IMR-90 (cell line): ENCODE measurements at regions not wholly inside any gene's neighbourhood (a gene's known extent, or its start where the extent isn't known, plus 50 kb on each side); places are given as distances from the start of the nearest gene placed in this dataset.

Experiments
- ATAC-seq: fragments of 200-7000 bp; cut with Tn5 transposase; 2 replicates; pipeline ENCODE4 v1.9.1; 2020; ENCODE audit warnings: low read depth, mild to moderate bottlenecking, moderate library complexity
- BruUV-seq: library from RNA; stranded (reverse); fragments of 400-500 nt; replicated peaks from 2 replicates; lab custom pipeline; 2021; lab: Mats Ljungman, UMichigan
- CTCF ChIA-PET: fragments of 300-600 bp; formaldehyde crosslinking; extraction: SDS; loops from one replicate; lab custom pipeline; 2021; ENCODE audit warnings: antibody characterized with exemption; lab: Yijun Ruan, JAX
- POLR2A ChIA-PET: fragments of 300-600 bp; sonication (Branson Sonifier 250); formaldehyde crosslinking; loops from one replicate; lab custom pipeline; 2022; ENCODE audit warnings: antibody characterized with exemption; ENCODE audit not compliant: unreplicated experiment; lab: Charles Lee
- DNase-seq: peaks from one replicate; pipeline ENCODE4 v3.0.0; 2013
- H2AFZ ChIP-seq: replicated peaks from 2 replicates; pipeline ENCODE3; 2013; ENCODE audit warnings: low read length, mild to moderate bottlenecking; ENCODE audit not compliant: poor library complexity
- H2AK5ac ChIP-seq: 2 replicates; pipeline ENCODE4 v1.6.1; 2013; ENCODE audit warnings: low read depth, low read length, inconsistent platforms
- H2AK9ac ChIP-seq: replicated peaks from 2 replicates; pipeline ENCODE3; 2013; ENCODE audit warnings: mild to moderate bottlenecking, low read depth, low read length, moderate library complexity; ENCODE audit not compliant: poor library complexity
- H2BK120ac ChIP-seq: 2 replicates; pipeline ENCODE4 v1.6.1; 2013; ENCODE audit warnings: low read depth, low read length, inconsistent platforms
- H2BK15ac ChIP-seq: 3 replicates; pipeline ENCODE4 v1.6.1; 2013; ENCODE audit warnings: low read depth, low read length, inconsistent platforms
- H2BK20ac ChIP-seq: 2 replicates; pipeline ENCODE4 v1.6.1; 2013; ENCODE audit warnings: low read depth, mild to moderate bottlenecking, inconsistent platforms, low read length, moderate library complexity
- H2BK5ac ChIP-seq: 2 replicates; pipeline ENCODE4 v1.6.1; 2013; ENCODE audit warnings: mild to moderate bottlenecking, low read depth, low read length, inconsistent platforms; ENCODE audit not compliant: poor library complexity, severe bottlenecking
- H3K14ac ChIP-seq: replicated peaks from 2 replicates; pipeline ENCODE4 v1.6.1; 2013; ENCODE audit warnings: low read depth, low read length, inconsistent platforms
- H3K18ac ChIP-seq: 2 replicates; pipeline ENCODE4 v1.6.1; 2013; ENCODE audit warnings: low read depth, low read length, control low read depth
- H3K23ac ChIP-seq: 2 replicates; pipeline ENCODE4 v1.6.1; 2013; ENCODE audit warnings: low read depth, low read length, inconsistent platforms
- H3K27ac ChIP-seq: 2 replicates; pipeline ENCODE4 v1.5.1; 2013; ENCODE audit warnings: mild to moderate bottlenecking, control low read depth, low read length; ENCODE audit not compliant: insufficient read depth
- H3K27me3 ChIP-seq: 2 replicates; pipeline ENCODE4 v1.6.1; 2013; ENCODE audit warnings: low read length; ENCODE audit not compliant: control insufficient read depth, insufficient read depth
- H3K36me3 ChIP-seq: 2 replicates; pipeline ENCODE4 v1.6.1; 2013; ENCODE audit warnings: low read length, mixed read lengths; ENCODE audit not compliant: control insufficient read depth, insufficient read depth
- H3K4ac ChIP-seq: 2 replicates; pipeline ENCODE4 v1.6.1; 2013; ENCODE audit warnings: low read depth, low read length, inconsistent platforms
- H3K4me1 ChIP-seq: 2 replicates; pipeline ENCODE4 v1.6.1; 2013; ENCODE audit warnings: low read length, mixed read lengths; ENCODE audit not compliant: control insufficient read depth, insufficient read depth
- H3K4me2 ChIP-seq: 2 replicates; pipeline ENCODE4 v1.6.1; 2013; ENCODE audit warnings: low read depth, mild to moderate bottlenecking, control low read depth, low read length, moderate library complexity
- H3K4me3 ChIP-seq: 2 replicates; pipeline ENCODE4 v1.5.1; 2013; ENCODE audit warnings: low read depth, mild to moderate bottlenecking, control low read depth, low read length, moderate library complexity; ENCODE audit not compliant: insufficient read depth
- H3K56ac ChIP-seq: 2 replicates; pipeline ENCODE4 v1.6.1; 2013; ENCODE audit warnings: low read length, inconsistent platforms; ENCODE audit not compliant: insufficient read depth; ENCODE audit errors: extremely low read depth
- H3K79me1 ChIP-seq, 2 experiments: 2 replicates each; pipeline ENCODE4 v1.6.1; 2013; ENCODE audit warnings: low read length in 2 of 2, inconsistent platforms in 1 of 2, low read depth in 1 of 2
- H3K9ac ChIP-seq: 2 replicates; pipeline ENCODE4 v1.6.1; 2013; ENCODE audit warnings: low read depth, low read length, control low read depth
- H3K9me1 ChIP-seq: 2 replicates; pipeline ENCODE4 v1.6.1; 2013; ENCODE audit warnings: low read length, inconsistent platforms; ENCODE audit not compliant: insufficient read depth
- H3K9me3 ChIP-seq: 2 replicates; pipeline ENCODE4 v1.6.1; 2013; ENCODE audit warnings: low read length; ENCODE audit not compliant: control insufficient read depth, insufficient read depth
- H4K20me1 ChIP-seq: 2 replicates; pipeline ENCODE4 v1.6.1; 2013; ENCODE audit warnings: low read length, inconsistent platforms; ENCODE audit not compliant: insufficient read depth
- H4K5ac ChIP-seq: 2 replicates; pipeline ENCODE4 v1.6.1; 2013; ENCODE audit warnings: mild to moderate bottlenecking, low read depth, low read length, control low read depth
- H4K8ac ChIP-seq, 2 experiments: 2 replicates each; pipeline ENCODE4 v1.6.1; 2013; ENCODE audit warnings: low read depth in 2 of 2, low read length in 2 of 2, control low read depth in 1 of 2, inconsistent platforms in 1 of 2
- H4K91ac ChIP-seq: 2 replicates; pipeline ENCODE4 v1.6.1; 2013; ENCODE audit warnings: low read depth, low read length, inconsistent platforms; ENCODE audit not compliant: insufficient read depth
- BHLHE40 ChIP-seq: fragments of 150-350 bp; IDR thresholded peaks from 2 replicates; pipeline ENCODE4 v1.6.1; 2016; ENCODE audit warnings: mild to moderate bottlenecking, low read depth, low read length
- CHD1 ChIP-seq: IDR thresholded peaks from 2 replicates; pipeline ENCODE4 v1.6.1; 2012; ENCODE audit warnings: low read depth, low read length, improper control_type of control experiment
- FOS ChIP-seq: fragments of 150-350 bp; IDR thresholded peaks from 2 replicates; pipeline ENCODE4 v1.6.1; 2016; ENCODE audit warnings: low read depth, low read length
- MXI1 ChIP-seq: IDR thresholded peaks from 2 replicates; pipeline ENCODE4 v1.6.1; 2012; ENCODE audit warnings: low read depth, mild to moderate bottlenecking, low read length, moderate library complexity, borderline replicate concordance
- NFE2L2 ChIP-seq: fragments of 150-350 bp; IDR thresholded peaks from 2 replicates; pipeline ENCODE4 v1.6.1; 2016; ENCODE audit warnings: low read depth, mild to moderate bottlenecking, low read length
- POLR2A ChIP-seq: IDR thresholded peaks from 2 replicates; pipeline ENCODE4 v1.6.1; 2012; ENCODE audit warnings: mild to moderate bottlenecking, low read depth, low read length
- SMC3 ChIP-seq: fragments of 150-350 bp; IDR thresholded peaks from 2 replicates; pipeline ENCODE4 v1.6.1; 2016; ENCODE audit warnings: low read depth, mild to moderate bottlenecking, antibody characterized with exemption, low read length, moderate library complexity
- WGBS, 2 experiments: methylation state at CpG; one replicate each; pipeline versions ENCODE4 v1.1.5 to v1.1.7; 2013; ENCODE audit warnings: missing lambda C conversion rate in 2 of 2; ENCODE audit not compliant: insufficient read length in 1 of 2; ENCODE audit errors: extremely low coverage in 2 of 2; 5-methylcytosine and 5-hydroxymethylcytosine counted together
- dilution Hi-C: fragments of 300-500 bp; cut with HindIII; formaldehyde crosslinking; loops from one replicate; pipeline ENCODE4 v1.14.3; 2018; ENCODE audit warnings: low sequenced_read_pairs; ENCODE audit not compliant: unreplicated experiment
- in situ Hi-C: fragments of 300-500 bp; cut with MboI; formaldehyde crosslinking; loops from 3 replicates; pipeline ENCODE4 v1.14.3; 2019; ENCODE audit warnings: low sequenced_read_pairs, inconsistent platforms, mixed read lengths
- intact Hi-C: fragments of 100-400 bp; cut with micrococcal nuclease; formaldehyde crosslinking; loops from 2 replicates; pipeline ENCODE4 v1.10.0; 2022
- TF ChIP-seq, protein P1 (sequence below): fragments of 150-350 bp; IDR thresholded peaks from 2 replicates; pipeline ENCODE4 v1.6.1; 2016; ENCODE audit warnings: low read depth, mild to moderate bottlenecking, low read length, moderate library complexity, borderline replicate concordance
- TF ChIP-seq, protein P2 (sequence below): fragments of 150-350 bp; IDR thresholded peaks from 2 replicates; pipeline ENCODE4 v1.6.1; 2017; ENCODE audit warnings: mild to moderate bottlenecking, antibody characterized with exemption, low read length, low read depth

DNA sequence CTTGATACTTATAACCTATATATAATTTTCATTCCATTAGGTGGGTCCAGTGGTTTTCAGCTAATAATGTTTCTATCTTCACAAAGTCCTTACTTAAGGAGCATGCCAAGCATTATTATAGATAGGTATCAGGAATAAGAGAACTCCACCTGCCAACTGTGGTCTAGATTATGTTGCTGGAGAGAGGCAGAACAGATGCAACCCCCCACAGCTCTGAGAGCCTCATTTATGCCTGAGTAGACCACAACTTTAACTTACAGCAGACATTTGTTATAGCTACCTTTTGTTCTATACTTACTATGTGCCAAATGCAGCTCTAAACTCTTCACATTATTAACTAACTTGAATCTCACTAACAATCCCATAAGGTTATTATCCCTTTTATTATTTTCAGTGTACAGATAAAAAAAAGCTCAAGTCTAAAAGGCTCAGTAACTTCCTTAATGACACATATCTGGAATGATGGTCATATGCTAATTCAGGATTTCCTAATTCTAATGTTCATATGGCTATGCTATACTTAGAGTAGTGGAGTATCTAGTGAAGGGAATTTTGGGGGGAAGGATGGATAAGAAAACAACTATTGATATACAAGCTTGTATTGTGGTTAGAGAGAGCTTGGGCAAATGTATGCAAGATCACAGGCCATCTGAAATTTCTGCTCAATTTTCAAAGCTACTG is 119.1 kb upstream of the RND3 start (continued):
- TF ChIP-seq BHLHE40, result no peak

DNA sequence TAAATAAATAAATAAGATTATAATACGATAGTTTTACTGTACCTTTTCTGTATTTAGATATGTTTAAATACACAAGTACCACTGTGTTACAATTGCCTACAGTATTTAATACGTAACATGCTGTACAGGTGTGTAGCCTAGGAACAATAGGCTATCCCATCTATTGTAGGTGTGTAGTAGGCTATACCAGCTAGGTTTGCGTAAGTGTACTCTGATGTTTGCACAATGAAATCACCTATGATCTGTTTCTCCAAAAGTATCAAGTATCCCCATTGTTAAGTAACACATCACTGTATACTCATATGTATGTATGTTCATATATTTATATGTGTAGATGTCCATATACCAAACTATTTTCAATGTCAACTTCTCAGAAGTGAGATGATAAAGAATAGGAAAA is 118.2 kb upstream of the RND3 start:
- no peak overlapping the region for H4K5ac ChIP-seq
- H3K27ac ChIP-seq, result no peak overlapping the region
- no peak overlapping the region for H2BK120ac ChIP-seq
- H3K4me2 ChIP-seq, result no peak overlapping the region
- intact Hi-C loops, result no loop called here
- H3K9me3 ChIP-seq, result no peaks in the 10 kb centered on the region
- in situ Hi-C loops, result loop anchor here (10.0 to 25.0 kb wide), 2 partner anchors 632 to 1011 kb away; no protein-coding TSS in a partner anchor
- no TSS peak for BruUV-seq
- no peak overlapping the region for H2BK20ac ChIP-seq
- no peak overlapping the region for H2AFZ ChIP-seq
- H3K18ac ChIP-seq, result no peak overlapping the region
- H2AK9ac ChIP-seq, result no peak overlapping the region
- CTCF ChIA-PET, result interaction anchor here (0.6 kb wide), 1 partner anchor 19 kb away, joined by 3 read pairs; no protein-coding TSS in a partner anchor
- H3K4ac ChIP-seq, result 0 out of 2 replicates have a peak overlapping the region, but pooled peaks have one; percentile 36
- dilution Hi-C loops, result no loop called here
- H3K23ac ChIP-seq, result no peak overlapping the region
- H2BK5ac ChIP-seq, result no peak overlapping the region
- 0 out of 3 replicates have a peak overlapping the region, but pooled peaks have one; percentile 29 for H2BK15ac ChIP-seq
- no peaks in the 10 kb centered on the region for H3K27me3 ChIP-seq
- no peak overlapping the region for H3K14ac ChIP-seq
- no peak overlapping the region for H4K8ac ChIP-seq
- ATAC-seq, result no peak
- H3K56ac ChIP-seq, result no peak overlapping the region
- peaks cover 5% of the 10 kb centered on the region; the same call in 1 of the 2 replicates for H3K9me1 ChIP-seq
- no peak overlapping the region for H4K91ac ChIP-seq
- POLR2A ChIA-PET, result interaction anchor here (0.8 kb wide), 1 partner anchor 140 kb away, joined by 4 read pairs; no protein-coding TSS in a partner anchor
- H3K9ac ChIP-seq, result no peak overlapping the region
- H2AK5ac ChIP-seq, result peak overlapping the region; percentile 25; the same call in 1 of the 2 replicates
- no CpG with 5 or more reads among the region's 3 CpGs for WGBS, 2 experiments
- H4K20me1 ChIP-seq, result no peaks in the 10 kb centered on the region
- H3K4me1 ChIP-seq, result peaks cover 17% of the 10 kb centered on the region
- H3K79me1 ChIP-seq, result peaks cover 12 to 17% of the 10 kb centered on the region in 2 experiments
- no peak for TF ChIP-seq MXI1
- TF ChIP-seq CHD1, result no peak
- TF ChIP-seq, protein P1, sequence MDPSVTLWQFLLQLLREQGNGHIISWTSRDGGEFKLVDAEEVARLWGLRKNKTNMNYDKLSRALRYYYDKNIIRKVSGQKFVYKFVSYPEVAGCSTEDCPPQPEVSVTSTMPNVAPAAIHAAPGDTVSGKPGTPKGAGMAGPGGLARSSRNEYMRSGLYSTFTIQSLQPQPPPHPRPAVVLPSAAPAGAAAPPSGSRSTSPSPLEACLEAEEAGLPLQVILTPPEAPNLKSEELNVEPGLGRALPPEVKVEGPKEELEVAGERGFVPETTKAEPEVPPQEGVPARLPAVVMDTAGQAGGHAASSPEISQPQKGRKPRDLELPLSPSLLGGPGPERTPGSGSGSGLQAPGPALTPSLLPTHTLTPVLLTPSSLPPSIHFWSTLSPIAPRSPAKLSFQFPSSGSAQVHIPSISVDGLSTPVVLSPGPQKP, result no peak
- TF ChIP-seq SMC3, result no peak
- TF ChIP-seq POLR2A, result no peak
- TF ChIP-seq FOS, result no peak
- TF ChIP-seq, protein P2, sequence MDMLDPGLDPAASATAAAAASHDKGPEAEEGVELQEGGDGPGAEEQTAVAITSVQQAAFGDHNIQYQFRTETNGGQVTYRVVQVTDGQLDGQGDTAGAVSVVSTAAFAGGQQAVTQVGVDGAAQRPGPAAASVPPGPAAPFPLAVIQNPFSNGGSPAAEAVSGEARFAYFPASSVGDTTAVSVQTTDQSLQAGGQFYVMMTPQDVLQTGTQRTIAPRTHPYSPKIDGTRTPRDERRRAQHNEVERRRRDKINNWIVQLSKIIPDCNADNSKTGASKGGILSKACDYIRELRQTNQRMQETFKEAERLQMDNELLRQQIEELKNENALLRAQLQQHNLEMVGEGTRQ, result no peak
- TF ChIP-seq NFE2L2, result no peak
- no peak overlapping the region for H3K4me3 ChIP-seq
- no peak for DNase-seq
- H3K36me3 ChIP-seq, result no peaks in the 10 kb centered on the region
